NB4 (cell line): ENCODE measurements at regions not wholly inside any gene's neighbourhood (a gene's known extent, or its start where the extent isn't known, plus 50 kb on each side); places are given as distances from the start of the nearest gene placed in this dataset.

Source experiments
- POLR2A ChIP-seq: IDR thresholded peaks from 2 replicates; pipeline ENCODE4 v1.6.1; 2011; ENCODE audit warnings: mild to moderate bottlenecking; ENCODE audit not compliant: insufficient read length; ENCODE audit errors: extremely low read depth
- TF ChIP-seq, protein P1 (sequence below): IDR thresholded peaks from one replicate; pipeline ENCODE4 v1.5.1; 2012; ENCODE audit warnings: low read depth, low read length

DNA sequence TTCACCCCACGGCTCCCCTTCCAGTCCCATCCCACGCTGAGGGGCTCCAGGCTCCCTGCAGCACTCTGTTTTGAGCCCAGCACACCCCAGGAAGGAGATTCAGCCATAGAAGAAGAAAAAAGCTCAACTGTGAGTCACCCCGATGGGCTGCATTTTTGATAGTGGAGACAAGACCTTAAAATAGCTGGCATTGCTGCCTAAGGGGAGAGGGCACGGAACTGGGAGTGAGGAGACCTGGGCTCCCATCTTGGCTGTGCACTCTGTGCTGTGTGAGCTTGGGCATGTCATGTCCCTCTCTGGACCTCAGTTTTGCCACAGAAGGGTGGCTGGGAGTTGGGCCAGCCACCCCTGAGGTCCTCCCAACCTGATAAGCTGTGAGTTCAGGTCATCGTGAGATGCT lies 57.2 kb upstream of the SMAD6 start:
- TF ChIP-seq, protein P1, sequence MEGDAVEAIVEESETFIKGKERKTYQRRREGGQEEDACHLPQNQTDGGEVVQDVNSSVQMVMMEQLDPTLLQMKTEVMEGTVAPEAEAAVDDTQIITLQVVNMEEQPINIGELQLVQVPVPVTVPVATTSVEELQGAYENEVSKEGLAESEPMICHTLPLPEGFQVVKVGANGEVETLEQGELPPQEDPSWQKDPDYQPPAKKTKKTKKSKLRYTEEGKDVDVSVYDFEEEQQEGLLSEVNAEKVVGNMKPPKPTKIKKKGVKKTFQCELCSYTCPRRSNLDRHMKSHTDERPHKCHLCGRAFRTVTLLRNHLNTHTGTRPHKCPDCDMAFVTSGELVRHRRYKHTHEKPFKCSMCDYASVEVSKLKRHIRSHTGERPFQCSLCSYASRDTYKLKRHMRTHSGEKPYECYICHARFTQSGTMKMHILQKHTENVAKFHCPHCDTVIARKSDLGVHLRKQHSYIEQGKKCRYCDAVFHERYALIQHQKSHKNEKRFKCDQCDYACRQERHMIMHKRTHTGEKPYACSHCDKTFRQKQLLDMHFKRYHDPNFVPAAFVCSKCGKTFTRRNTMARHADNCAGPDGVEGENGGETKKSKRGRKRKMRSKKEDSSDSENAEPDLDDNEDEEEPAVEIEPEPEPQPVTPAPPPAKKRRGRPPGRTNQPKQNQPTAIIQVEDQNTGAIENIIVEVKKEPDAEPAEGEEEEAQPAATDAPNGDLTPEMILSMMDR, result no peak
- TF ChIP-seq POLR2A, result no peak
